HCT116 (cell line): ENCODE measurements at regions not wholly inside any gene's neighbourhood (a gene's known extent, or its start where the extent isn't known, plus 50 kb on each side); places are given as distances from the start of the nearest gene placed in this dataset.

Experiments
- ATAC-seq: fragments of 200-7000 bp; cut with Tn5 transposase; 2 replicates; pipeline ENCODE4 v1.9.1; 2020; ENCODE audit warnings: mild to moderate bottlenecking, moderate library complexity
- BruUV-seq: library from RNA; stranded (reverse); fragments of 400-500 nt; replicated peaks from 2 replicates; lab custom pipeline; 2021; lab: Mats Ljungman, UMichigan
- CTCF ChIA-PET: fragments of 300-600 bp; sonication (Branson Sonifier 250); formaldehyde crosslinking; loops from one replicate; lab custom pipeline; 2021; ENCODE audit warnings: antibody characterized with exemption; lab: Charles Lee
- POLR2A ChIA-PET: fragments of 300-600, 350-600 bp; sonication (Branson Sonifier 250); formaldehyde crosslinking; loops from one replicate; lab custom pipeline; 2021; ENCODE audit warnings: antibody characterized with exemption; lab: Charles Lee
- RAD21 ChIA-PET, 2 experiments: fragments of 300-600 bp; sonication (Branson Sonifier 250); formaldehyde crosslinking; loops; one replicate each; lab custom pipeline; 2023; ENCODE audit warnings: low total read pairs in 2 of 2; ENCODE audit not compliant: uncharacterized antibody in 2 of 2, unreplicated experiment in 2 of 2, low non-redundant PET in 1 of 2; lab: Charles Lee
- DNase-seq: peaks from one replicate; pipeline ENCODE4 v3.0.0-alpha.2; 2010; ENCODE audit warnings: low read depth, low spot score
- H2AFZ ChIP-seq: fragments of 200-600 bp; shearing (Covaris generic), sonication (generic); 2 replicates; pipeline ENCODE4 v1.6.1; 2017; ENCODE audit warnings: low read depth, mixed run types, mixed read lengths, antibody characterized with exemption, low read length; ENCODE audit not compliant: poor library complexity, severe bottlenecking
- H3K27ac ChIP-seq: 2 replicates; pipeline ENCODE4 v1.5.1; 2012; ENCODE audit warnings: low read depth, low read length
- H3K27me3 ChIP-seq: fragments of 200-600 bp; sonication (generic); 2 replicates; pipeline ENCODE4 v1.6.1; 2016; ENCODE audit warnings: mixed run types, low read length, mixed read lengths; ENCODE audit not compliant: insufficient read depth
- H3K36me3 ChIP-seq, 2 experiments: fragments of 200-500 bp in 1 of 2; fragments of 200-600 bp in 1 of 2; sonication (Bioruptor generic) in 1 of 2; sonication (generic) in 1 of 2; 2 replicates each; pipeline versions ENCODE4 v1.5.1 to v1.6.1; 2014 to 2016; ENCODE audit warnings: low read length in 2 of 2, inconsistent platforms in 1 of 2, mixed read lengths in 1 of 2, mixed run types in 1 of 2; ENCODE audit not compliant: insufficient read depth in 2 of 2, control insufficient read depth in 1 of 2
- H3K4me1 ChIP-seq, 2 experiments: fragments of 200-600 bp in 1 of 2; sonication (generic) in 1 of 2; 2 replicates each; pipeline versions ENCODE4 v1.5.1 to v1.6.1; 2012 to 2017; ENCODE audit warnings: low read length in 2 of 2, inconsistent platforms in 1 of 2, mild to moderate bottlenecking in 1 of 2, mixed read lengths in 1 of 2, mixed run types in 1 of 2, moderate library complexity in 1 of 2; ENCODE audit not compliant: insufficient read depth in 2 of 2, control insufficient read depth in 1 of 2
- H3K4me2 ChIP-seq: fragments of 200-600 bp; sonication (generic); 2 replicates; pipeline ENCODE4 v1.6.1; 2017; ENCODE audit warnings: mixed run types, low read length, mixed read lengths
- H3K4me3 ChIP-seq, 2 experiments: fragments of 200-600 bp in 1 of 2; sonication (generic) in 1 of 2; replicated peaks in 1 of 2; 2 replicates each; pipeline ENCODE4 v1.5.1; 2011 to 2016; ENCODE audit warnings: low read length in 2 of 2, control low read depth in 1 of 2, low read depth in 1 of 2, mild to moderate bottlenecking in 1 of 2, mixed read lengths in 1 of 2, mixed run types in 1 of 2
- H3K79me2 ChIP-seq: fragments of 200-600 bp; sonication (generic); 2 replicates; pipeline ENCODE4 v1.6.1; 2017; ENCODE audit warnings: mild to moderate bottlenecking, mixed run types, low read length, moderate library complexity, mixed read lengths; ENCODE audit not compliant: insufficient read depth
- H3K9ac ChIP-seq: fragments of 200-600 bp; sonication (generic); 2 replicates; pipeline ENCODE4 v1.6.1; 2016; ENCODE audit warnings: low read length, mixed read lengths
- H3K9me2 ChIP-seq: fragments of 200-600 bp; sonication (generic), shearing (Covaris generic); 2 replicates; pipeline ENCODE4 v1.6.1; 2017; ENCODE audit warnings: mixed run types, mild to moderate bottlenecking, moderate library complexity; ENCODE audit not compliant: insufficient read depth
- H3K9me3 ChIP-seq, 2 experiments: fragments of 200-500 bp in 1 of 2; fragments of 200-600 bp in 1 of 2; sonication (Bioruptor generic) in 1 of 2; sonication (generic) in 1 of 2; 2 replicates each; pipeline ENCODE4 v1.6.1; 2014 to 2017; ENCODE audit warnings: low read length in 2 of 2, mixed read lengths in 2 of 2, inconsistent platforms in 1 of 2, low read depth in 1 of 2, mild to moderate bottlenecking in 1 of 2, mixed run types in 1 of 2, moderate library complexity in 1 of 2; ENCODE audit not compliant: control insufficient read depth in 1 of 2, insufficient read depth in 1 of 2
- H4K20me1 ChIP-seq: fragments of 200-600 bp; sonication (generic), shearing (Covaris generic); 2 replicates; pipeline ENCODE4 v1.6.1; 2017; ENCODE audit warnings: mixed run types, mild to moderate bottlenecking, moderate library complexity; ENCODE audit not compliant: insufficient read depth
- ATF3 ChIP-seq: IDR thresholded peaks from 2 replicates; pipeline ENCODE4 v1.6.1; 2012
- CBX3 ChIP-seq: IDR thresholded peaks from 2 replicates; pipeline ENCODE4 v1.6.1; 2012; ENCODE audit warnings: low read depth
- CEBPB ChIP-seq: IDR thresholded peaks from 2 replicates; pipeline ENCODE4 v1.6.1; 2012; ENCODE audit warnings: low read depth
- EGR1 ChIP-seq: IDR thresholded peaks from 2 replicates; pipeline ENCODE4 v1.6.1; 2012; ENCODE audit warnings: low read depth
- ELF1 ChIP-seq: IDR thresholded peaks from 2 replicates; pipeline ENCODE4 v1.6.1; 2012; ENCODE audit warnings: low read depth, borderline replicate concordance
- EZH2 ChIP-seq: fragments of 200-600 bp; sonication (generic); IDR thresholded peaks from 2 replicates; pipeline ENCODE4 v1.6.1; 2017; ENCODE audit warnings: antibody characterized with exemption, mixed run types
- EZH2phosphoT487 ChIP-seq: fragments of 200-600 bp; IDR thresholded peaks from 2 replicates; pipeline ENCODE4 v1.6.1; 2018; ENCODE audit warnings: antibody characterized with exemption, borderline replicate concordance
- JUND ChIP-seq: IDR thresholded peaks from 2 replicates; pipeline ENCODE4 v1.6.1; 2012
- MAX ChIP-seq: IDR thresholded peaks from 2 replicates; pipeline ENCODE4 v1.6.1; 2012
- POLR2AphosphoS5 ChIP-seq: IDR thresholded peaks from 2 replicates; pipeline ENCODE4 v1.6.1; 2011; ENCODE audit warnings: mild to moderate bottlenecking, low read depth, low read length, moderate library complexity
- RAD21 ChIP-seq: IDR thresholded peaks from 2 replicates; pipeline ENCODE4 v1.6.1; 2012; ENCODE audit warnings: low read depth, mild to moderate bottlenecking
- SP1 ChIP-seq: IDR thresholded peaks from 2 replicates; pipeline ENCODE4 v1.6.1; 2012; ENCODE audit warnings: low read depth
- SRF ChIP-seq: IDR thresholded peaks from 2 replicates; pipeline ENCODE4 v1.6.1; 2012; ENCODE audit warnings: low read depth
- YY1 ChIP-seq: IDR thresholded peaks from 2 replicates; pipeline ENCODE4 v1.6.1; 2011; ENCODE audit warnings: low read length, low read depth, moderate library complexity, mild to moderate bottlenecking; ENCODE audit not compliant: insufficient replicate concordance; ENCODE audit errors: extremely low read depth
- ZNF274 ChIP-seq: fragments of 200-500 bp; sonication (Bioruptor generic); IDR thresholded peaks from 2 replicates; pipeline ENCODE4 v1.6.1; 2014; ENCODE audit warnings: mild to moderate bottlenecking, low read depth, low read length, inconsistent platforms
- intact Hi-C: fragments of 100-400 bp; cut with micrococcal nuclease; formaldehyde crosslinking; loops from 2 replicates; pipeline ENCODE4 v1.10.0; 2022
- TF ChIP-seq, protein P1 (sequence below): IDR thresholded peaks from 2 replicates; pipeline ENCODE4 v1.6.1; 2012; ENCODE audit warnings: low read depth
- TF ChIP-seq, protein P2 (sequence below), 3 experiments: fragments of 200-600 bp in 1 of 3; sonication (generic) in 1 of 3; IDR thresholded peaks in 2 of 3; conservative IDR thresholded peaks in 1 of 3; 2 replicates each; pipeline ENCODE4 v1.5.1; 2012 to 2017; ENCODE audit warnings: low read depth in 2 of 3, low read length in 2 of 3, antibody characterized with exemption in 1 of 3, borderline replicate concordance in 1 of 3, control low read depth in 1 of 3, mild to moderate bottlenecking in 1 of 3, mixed read lengths in 1 of 3, mixed run types in 1 of 3, moderate library complexity in 1 of 3; ENCODE audit not compliant: insufficient read depth in 1 of 3

GRCh38 chr10:120007261-120007660 lies 114.7 kb downstream of the SEC23IP start:
- no peaks in the 10 kb centered on the region for H3K36me3 ChIP-seq
- CTCF ChIA-PET, result no interaction called here
- ATAC-seq, result no peak
- H3K9ac ChIP-seq, result no peak overlapping the region
- no peaks in the 10 kb centered on the region for H4K20me1 ChIP-seq
- H3K27me3 ChIP-seq, result peaks cover 42% of the 10 kb centered on the region
- no peak overlapping the region for H3K27ac ChIP-seq
- H3K79me2 ChIP-seq, result no peaks in the 10 kb centered on the region
- RAD21 ChIA-PET, result no interaction called here
- POLR2A ChIA-PET, result no interaction called here
- H3K4me1 ChIP-seq, result peaks cover 0 to 2% of the 10 kb centered on the region in 2 experiments; a peak in 1 of 4 replicates
- no peaks in the 10 kb centered on the region for H3K9me3 ChIP-seq
- no peak overlapping the region for H3K4me3 ChIP-seq
- no peak for DNase-seq
- no peaks in the 10 kb centered on the region for H3K9me2 ChIP-seq
- intact Hi-C loops, result no loop called here
- TF ChIP-seq, protein P1, sequence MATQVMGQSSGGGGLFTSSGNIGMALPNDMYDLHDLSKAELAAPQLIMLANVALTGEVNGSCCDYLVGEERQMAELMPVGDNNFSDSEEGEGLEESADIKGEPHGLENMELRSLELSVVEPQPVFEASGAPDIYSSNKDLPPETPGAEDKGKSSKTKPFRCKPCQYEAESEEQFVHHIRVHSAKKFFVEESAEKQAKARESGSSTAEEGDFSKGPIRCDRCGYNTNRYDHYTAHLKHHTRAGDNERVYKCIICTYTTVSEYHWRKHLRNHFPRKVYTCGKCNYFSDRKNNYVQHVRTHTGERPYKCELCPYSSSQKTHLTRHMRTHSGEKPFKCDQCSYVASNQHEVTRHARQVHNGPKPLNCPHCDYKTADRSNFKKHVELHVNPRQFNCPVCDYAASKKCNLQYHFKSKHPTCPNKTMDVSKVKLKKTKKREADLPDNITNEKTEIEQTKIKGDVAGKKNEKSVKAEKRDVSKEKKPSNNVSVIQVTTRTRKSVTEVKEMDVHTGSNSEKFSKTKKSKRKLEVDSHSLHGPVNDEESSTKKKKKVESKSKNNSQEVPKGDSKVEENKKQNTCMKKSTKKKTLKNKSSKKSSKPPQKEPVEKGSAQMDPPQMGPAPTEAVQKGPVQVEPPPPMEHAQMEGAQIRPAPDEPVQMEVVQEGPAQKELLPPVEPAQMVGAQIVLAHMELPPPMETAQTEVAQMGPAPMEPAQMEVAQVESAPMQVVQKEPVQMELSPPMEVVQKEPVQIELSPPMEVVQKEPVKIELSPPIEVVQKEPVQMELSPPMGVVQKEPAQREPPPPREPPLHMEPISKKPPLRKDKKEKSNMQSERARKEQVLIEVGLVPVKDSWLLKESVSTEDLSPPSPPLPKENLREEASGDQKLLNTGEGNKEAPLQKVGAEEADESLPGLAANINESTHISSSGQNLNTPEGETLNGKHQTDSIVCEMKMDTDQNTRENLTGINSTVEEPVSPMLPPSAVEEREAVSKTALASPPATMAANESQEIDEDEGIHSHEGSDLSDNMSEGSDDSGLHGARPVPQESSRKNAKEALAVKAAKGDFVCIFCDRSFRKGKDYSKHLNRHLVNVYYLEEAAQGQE, result no peak
- TF ChIP-seq ELF1, result no peak
- no peak for TF ChIP-seq SP1
- TF ChIP-seq POLR2AphosphoS5, result no peak
- TF ChIP-seq, protein P2, sequence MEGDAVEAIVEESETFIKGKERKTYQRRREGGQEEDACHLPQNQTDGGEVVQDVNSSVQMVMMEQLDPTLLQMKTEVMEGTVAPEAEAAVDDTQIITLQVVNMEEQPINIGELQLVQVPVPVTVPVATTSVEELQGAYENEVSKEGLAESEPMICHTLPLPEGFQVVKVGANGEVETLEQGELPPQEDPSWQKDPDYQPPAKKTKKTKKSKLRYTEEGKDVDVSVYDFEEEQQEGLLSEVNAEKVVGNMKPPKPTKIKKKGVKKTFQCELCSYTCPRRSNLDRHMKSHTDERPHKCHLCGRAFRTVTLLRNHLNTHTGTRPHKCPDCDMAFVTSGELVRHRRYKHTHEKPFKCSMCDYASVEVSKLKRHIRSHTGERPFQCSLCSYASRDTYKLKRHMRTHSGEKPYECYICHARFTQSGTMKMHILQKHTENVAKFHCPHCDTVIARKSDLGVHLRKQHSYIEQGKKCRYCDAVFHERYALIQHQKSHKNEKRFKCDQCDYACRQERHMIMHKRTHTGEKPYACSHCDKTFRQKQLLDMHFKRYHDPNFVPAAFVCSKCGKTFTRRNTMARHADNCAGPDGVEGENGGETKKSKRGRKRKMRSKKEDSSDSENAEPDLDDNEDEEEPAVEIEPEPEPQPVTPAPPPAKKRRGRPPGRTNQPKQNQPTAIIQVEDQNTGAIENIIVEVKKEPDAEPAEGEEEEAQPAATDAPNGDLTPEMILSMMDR (IDR thresholded peaks at IDR 0.05 in 2 of 3, conservative IDR thresholded peaks at IDR 0.05 in 1 of 3; ENCODE audit: borderline replicate concordance in 1 of 3, insufficient read depth in 1 of 3, low read depth in 2 of 3, low read length in 2 of 3), result no peak
- no peak for TF ChIP-seq CEBPB
- TF ChIP-seq EZH2, result no peak
- no peak for TF ChIP-seq ATF3
- TF ChIP-seq YY1, result no peak
- TF ChIP-seq CBX3, result no peak
- TF ChIP-seq EGR1, result no peak
- no peak for TF ChIP-seq SRF
- no peak for TF ChIP-seq RAD21
- TF ChIP-seq EZH2phosphoT487, result no peak
- TF ChIP-seq JUND, result no peak
- TF ChIP-seq MAX, result no peak
- TF ChIP-seq ZNF274, result no peak
- no peak overlapping the region for H2AFZ ChIP-seq
- no TSS peak for BruUV-seq
- H3K4me2 ChIP-seq, result no peak overlapping the region
